ENCODE measurements at regions not wholly inside any gene's neighbourhood (a gene's known extent, or its start where the extent isn't known, plus 50 kb on each side); places are given as distances from the start of the nearest gene placed in this dataset.

DNA sequence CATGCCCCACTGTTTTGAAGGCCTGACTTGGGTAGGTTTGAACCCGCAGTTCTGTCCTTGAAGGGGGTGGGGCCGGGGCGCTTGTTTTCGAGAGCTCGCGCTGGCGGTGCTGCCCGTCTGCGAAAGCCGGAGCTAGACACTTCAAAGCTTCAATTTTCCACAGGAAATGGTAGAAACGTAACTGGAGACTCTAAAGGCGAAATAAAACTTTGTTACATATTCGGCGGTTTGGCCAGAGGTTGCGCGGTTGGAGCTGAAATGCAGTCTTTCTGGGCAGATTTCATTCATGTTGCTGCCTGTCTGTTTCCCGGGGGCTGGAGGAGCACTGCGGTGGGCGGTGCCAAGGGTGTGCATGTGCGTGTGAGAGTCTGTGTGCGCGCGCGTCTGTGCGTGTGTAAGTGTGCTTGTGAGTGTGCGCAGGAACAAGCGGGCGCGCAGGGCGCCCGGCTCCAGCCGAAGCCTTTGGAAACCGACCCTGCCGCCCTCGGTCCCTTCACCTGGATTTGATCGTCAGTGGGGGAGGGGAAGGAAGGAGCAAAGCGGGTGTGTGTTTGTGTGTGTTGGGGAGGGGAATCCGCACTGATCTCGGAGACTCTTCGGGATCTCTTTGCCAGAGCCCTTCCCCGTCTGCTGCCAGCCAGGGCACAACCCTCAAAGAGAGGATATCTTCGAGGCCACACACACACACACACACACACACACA, 227.7 kb upstream of the CRY1 start:
- H3K9me3 ChIP-seq (ENCODE audit: control insufficient read depth in 4 of 4, insufficient read depth in 3 of 4, low read length in 3 of 4): peaks cover 0 to 2% (median 0%) of the 10 kb centered on the region in 4 donors
- H3K4me1 ChIP-seq (ENCODE audit: control insufficient read depth in 5 of 5, insufficient read depth in 5 of 5, low read length in 5 of 5): peaks cover 0 to 33% (median 29%) of the 10 kb centered on the region in 5 donors
- H3K27ac ChIP-seq (ENCODE audit: low read depth in 1 of 2, low read length in 1 of 2): no peak overlapping the region
- no peaks in the 10 kb centered on the region for H3K36me3 ChIP-seq (ENCODE audit: control insufficient read depth in 4 of 4, insufficient read depth in 4 of 4, low read length in 4 of 4)
- peaks cover 17 to 56% (median 48%) of the 10 kb centered on the region in 3 donors for H3K27me3 ChIP-seq (ENCODE audit: control insufficient read depth in 3 of 3, insufficient read depth in 3 of 3, low read length in 2 of 3)
- no peak overlapping the region for H3K9ac ChIP-seq (ENCODE audit: insufficient read depth in 1 of 2, low read length in 2 of 2)
- no peak overlapping the region for H3K4me3 ChIP-seq
- DNase-seq: peak; percentile 16 to 44 (median 36)
- ATAC-seq (ENCODE audit: insufficient read depth, low FRiP score): no peak
- TF ChIP-seq, protein P1, sequence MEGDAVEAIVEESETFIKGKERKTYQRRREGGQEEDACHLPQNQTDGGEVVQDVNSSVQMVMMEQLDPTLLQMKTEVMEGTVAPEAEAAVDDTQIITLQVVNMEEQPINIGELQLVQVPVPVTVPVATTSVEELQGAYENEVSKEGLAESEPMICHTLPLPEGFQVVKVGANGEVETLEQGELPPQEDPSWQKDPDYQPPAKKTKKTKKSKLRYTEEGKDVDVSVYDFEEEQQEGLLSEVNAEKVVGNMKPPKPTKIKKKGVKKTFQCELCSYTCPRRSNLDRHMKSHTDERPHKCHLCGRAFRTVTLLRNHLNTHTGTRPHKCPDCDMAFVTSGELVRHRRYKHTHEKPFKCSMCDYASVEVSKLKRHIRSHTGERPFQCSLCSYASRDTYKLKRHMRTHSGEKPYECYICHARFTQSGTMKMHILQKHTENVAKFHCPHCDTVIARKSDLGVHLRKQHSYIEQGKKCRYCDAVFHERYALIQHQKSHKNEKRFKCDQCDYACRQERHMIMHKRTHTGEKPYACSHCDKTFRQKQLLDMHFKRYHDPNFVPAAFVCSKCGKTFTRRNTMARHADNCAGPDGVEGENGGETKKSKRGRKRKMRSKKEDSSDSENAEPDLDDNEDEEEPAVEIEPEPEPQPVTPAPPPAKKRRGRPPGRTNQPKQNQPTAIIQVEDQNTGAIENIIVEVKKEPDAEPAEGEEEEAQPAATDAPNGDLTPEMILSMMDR (IDR thresholded peaks at IDR 0.05; ENCODE audit: control extremely low read depth, extremely low read depth): no peak
- 0 to 2% methylated on average over 42 of the region's 42 CpGs for WGBS, 2 donors

DNA sequence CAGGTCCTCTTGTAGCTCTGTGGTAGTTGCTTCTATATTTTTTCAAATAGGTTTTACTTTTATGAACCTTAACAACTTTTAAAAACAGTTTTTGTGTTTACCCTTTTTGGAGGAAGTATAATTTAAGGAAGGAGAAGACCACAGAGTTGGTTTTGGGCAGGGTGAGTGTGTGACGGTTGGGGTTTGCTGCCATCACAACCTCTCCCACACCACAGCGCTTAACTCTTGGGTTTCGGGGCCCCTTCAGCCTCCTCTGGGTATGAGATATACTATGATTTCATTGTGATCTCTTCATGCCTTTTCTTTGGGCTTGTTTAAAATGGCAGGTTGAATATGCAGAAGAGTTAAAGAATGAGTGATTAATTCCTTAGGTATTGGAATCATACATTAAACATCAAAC, 228.7 kb upstream of the CRY1 start:
- ATAC-seq (ENCODE audit: insufficient read depth, low FRiP score) (no peak), DNase-seq (no peak)
- Histone ChIP-seq H3K9me3 (ENCODE audit: control insufficient read depth in 4 of 4, insufficient read depth in 3 of 4, low read length in 3 of 4) (peaks cover 0 to 3% (median 0%) of the 10 kb centered on the region in 4 donors), H3K27ac (ENCODE audit: low read depth in 1 of 2, low read length in 1 of 2) (no peak overlapping the region), H3K36me3 (ENCODE audit: control insufficient read depth in 4 of 4, insufficient read depth in 4 of 4, low read length in 4 of 4) (no peaks in the 10 kb centered on the region), H3K4me3 (no peak overlapping the region), H3K27me3 (ENCODE audit: control insufficient read depth in 3 of 3, insufficient read depth in 3 of 3, low read length in 2 of 3) (peaks cover 17 to 57% (median 44%) of the 10 kb centered on the region in 3 donors), H3K4me1 (ENCODE audit: control insufficient read depth in 5 of 5, insufficient read depth in 5 of 5, low read length in 5 of 5) (peaks cover 0 to 33% (median 29%) of the 10 kb centered on the region in 5 donors), H3K9ac (ENCODE audit: insufficient read depth in 1 of 2, low read length in 2 of 2) (no peak overlapping the region)
- WGBS, 2 donors: 35 to 61% methylated on average over 3 of the region's 3 CpGs
- TF ChIP-seq, protein P1 (IDR thresholded peaks at IDR 0.05; ENCODE audit: control extremely low read depth, extremely low read depth): no peak

DNA sequence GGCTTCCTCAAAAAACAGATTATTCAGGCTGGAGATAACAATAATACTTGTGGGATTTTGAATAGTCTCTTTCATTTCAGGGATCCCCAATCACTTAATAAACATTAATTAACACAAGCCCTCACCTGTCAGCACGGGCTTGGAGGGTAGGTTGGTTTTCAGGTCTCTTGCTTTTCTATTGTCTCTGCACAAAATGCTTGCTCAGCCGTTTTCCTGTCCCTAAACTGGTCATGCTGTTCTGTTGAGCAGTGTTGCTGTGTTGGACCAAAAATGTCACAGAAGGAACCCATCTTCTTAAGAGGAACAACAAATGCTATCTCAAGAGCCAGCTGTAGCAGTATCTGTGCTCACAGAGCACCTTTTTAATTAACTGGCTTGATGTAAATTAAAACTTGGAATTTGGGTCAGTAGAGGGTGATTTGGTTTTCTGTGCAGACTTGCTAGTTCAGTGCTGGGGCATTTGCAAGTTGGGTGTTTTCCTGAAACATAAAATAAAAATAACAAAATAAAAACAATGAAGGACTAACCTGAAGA, 231.8 kb upstream of the CRY1 start:
- Histone ChIP-seq H3K4me3 (no peak overlapping the region), H3K9ac (ENCODE audit: insufficient read depth in 1 of 2, low read length in 2 of 2) (no peak overlapping the region), H3K27me3 (ENCODE audit: control insufficient read depth in 3 of 3, insufficient read depth in 3 of 3, low read length in 2 of 3) (peaks cover 9 to 49% (median 43%) of the 10 kb centered on the region in 3 donors), H3K27ac (ENCODE audit: low read depth in 1 of 2, low read length in 1 of 2) (no peak overlapping the region), H3K4me1 (ENCODE audit: control insufficient read depth in 5 of 5, insufficient read depth in 5 of 5, low read length in 5 of 5) (peaks cover 0 to 15% (median 14%) of the 10 kb centered on the region in 5 donors), H3K36me3 (ENCODE audit: control insufficient read depth in 4 of 4, insufficient read depth in 4 of 4, low read length in 4 of 4) (no peaks in the 10 kb centered on the region), H3K9me3 (ENCODE audit: control insufficient read depth in 4 of 4, insufficient read depth in 3 of 4, low read length in 3 of 4) (peaks cover 0 to 1% (median 0%) of the 10 kb centered on the region in 4 donors)
- no peak for DNase-seq
- TF ChIP-seq, protein P1 (IDR thresholded peaks at IDR 0.05; ENCODE audit: control extremely low read depth, extremely low read depth): no peak
- 51 to 55% methylated on average over 2 of the region's 2 CpGs for WGBS, 2 donors
- ATAC-seq (ENCODE audit: insufficient read depth, low FRiP score): no peak

Data from lung (tissue), 11 donors.